ENCODE measurements at regions not wholly inside any gene's neighbourhood (a gene's known extent, or its start where the extent isn't known, plus 50 kb on each side); places are given as distances from the start of the nearest gene placed in this dataset.
"Not testable (repeated sequence)": the region's sequence is repeated elsewhere in the genome, so short reads cannot be mapped to it uniquely, and the experiment has no call there.

- DNase-seq (ENCODE audit: low read depth, low spot score), result no peak
These were observed 1416.4 kb upstream of the RAG2 start for GRCh38 chr11:38014405-38014804.

- DNase-seq (ENCODE audit: low read depth, low spot score), result no peak
These were observed 1415.1 kb upstream of the RAG2 start for GRCh38 chr11:38013157-38013556.

- no peak for DNase-seq (ENCODE audit: low read depth, low spot score)
These were observed 1413.5 kb upstream of the RAG2 start for GRCh38 chr11:38011496-38011895.

- no peak for DNase-seq (ENCODE audit: low read depth, low spot score)
These were observed 1411.9 kb upstream of the RAG2 start for GRCh38 chr11:38009932-38010331.

- no peak for DNase-seq (ENCODE audit: low read depth, low spot score)
These were observed 1408.4 kb upstream of the RAG2 start for GRCh38 chr11:38006466-38006865.

GRCh38 chr11:38005597-38005996 is 1407.6 kb upstream of the RAG2 start:
- DNase-seq (ENCODE audit: low read depth, low spot score), result no peak

GRCh38 chr11:37999171-37999570 is 1401.1 kb upstream of the RAG2 start:
- no peak for DNase-seq (ENCODE audit: low read depth, low spot score)

- DNase-seq (ENCODE audit: low read depth, low spot score), result no peak
These were observed 1397.8 kb upstream of the RAG2 start for GRCh38 chr11:37995886-37996285.

GRCh38 chr11:37988031-37988430 is 1390.0 kb upstream of the RAG2 start:
- no peak for DNase-seq (ENCODE audit: low read depth, low spot score)

GRCh38 chr11:37984991-37985390 is 1387.0 kb upstream of the RAG2 start:
- DNase-seq (ENCODE audit: low read depth, low spot score), result no peak

GRCh38 chr11:37978647-37979046 is 1380.6 kb upstream of the RAG2 start:
- DNase-seq (ENCODE audit: low read depth, low spot score), result no peak

- DNase-seq (ENCODE audit: low read depth, low spot score), result no peak
These were observed 1375.9 kb upstream of the RAG2 start for GRCh38 chr11:37973941-37974340.

- no peak for DNase-seq (ENCODE audit: low read depth, low spot score)
These were observed 1374.7 kb upstream of the RAG2 start for GRCh38 chr11:37972691-37973090.

GRCh38 chr11:37969336-37969735 is 1371.3 kb upstream of the RAG2 start:
- DNase-seq (ENCODE audit: low read depth, low spot score), result not testable (repeated sequence)

GRCh38 chr11:37968148-37968547 is 1370.1 kb upstream of the RAG2 start:
- no peak for DNase-seq (ENCODE audit: low read depth, low spot score)

- DNase-seq (ENCODE audit: low read depth, low spot score), result no peak
These were observed 1369.6 kb upstream of the RAG2 start for GRCh38 chr11:37967635-37968034.

- DNase-seq (ENCODE audit: low read depth, low spot score), result no peak
These were observed 1365.4 kb upstream of the RAG2 start for GRCh38 chr11:37963440-37963839.

GRCh38 chr11:37957717-37958116 is 1359.7 kb upstream of the RAG2 start:
- no peak for DNase-seq (ENCODE audit: low read depth, low spot score)

- DNase-seq (ENCODE audit: low read depth, low spot score), result no peak
These were observed 1354.0 kb upstream of the RAG2 start for GRCh38 chr11:37951996-37952395.

GRCh38 chr11:37948258-37948657 is 1350.2 kb upstream of the RAG2 start:
- no peak for DNase-seq (ENCODE audit: low read depth, low spot score)

GRCh38 chr11:37947821-37948220 is 1349.8 kb upstream of the RAG2 start:
- DNase-seq (ENCODE audit: low read depth, low spot score), result no peak

- DNase-seq (ENCODE audit: low read depth, low spot score), result no peak
These were observed 1348.2 kb upstream of the RAG2 start for GRCh38 chr11:37946155-37946766.

GRCh38 chr11:37942081-37942480 is 1344.0 kb upstream of the RAG2 start:
- no peak for DNase-seq (ENCODE audit: low read depth, low spot score)

GRCh38 chr11:37929100-37929653 is 1331.1 kb upstream of the RAG2 start:
- no peak for DNase-seq (ENCODE audit: low read depth, low spot score)
